Dermis blood vessel endothelial cell (primary cell): ENCODE measurements at regions not wholly inside any gene's neighbourhood (a gene's known extent, or its start where the extent isn't known, plus 50 kb on each side); places are given as distances from the start of the nearest gene placed in this dataset.

ENCODE experiments used
- DNase-seq: peaks from one replicate; pipeline ENCODE4 v3.0.0; 2010

- DNase-seq = no peak
These were observed 88.2 kb upstream of the ABI3BP start for GRCh38 chr3:101081446-101081845.

DNA sequence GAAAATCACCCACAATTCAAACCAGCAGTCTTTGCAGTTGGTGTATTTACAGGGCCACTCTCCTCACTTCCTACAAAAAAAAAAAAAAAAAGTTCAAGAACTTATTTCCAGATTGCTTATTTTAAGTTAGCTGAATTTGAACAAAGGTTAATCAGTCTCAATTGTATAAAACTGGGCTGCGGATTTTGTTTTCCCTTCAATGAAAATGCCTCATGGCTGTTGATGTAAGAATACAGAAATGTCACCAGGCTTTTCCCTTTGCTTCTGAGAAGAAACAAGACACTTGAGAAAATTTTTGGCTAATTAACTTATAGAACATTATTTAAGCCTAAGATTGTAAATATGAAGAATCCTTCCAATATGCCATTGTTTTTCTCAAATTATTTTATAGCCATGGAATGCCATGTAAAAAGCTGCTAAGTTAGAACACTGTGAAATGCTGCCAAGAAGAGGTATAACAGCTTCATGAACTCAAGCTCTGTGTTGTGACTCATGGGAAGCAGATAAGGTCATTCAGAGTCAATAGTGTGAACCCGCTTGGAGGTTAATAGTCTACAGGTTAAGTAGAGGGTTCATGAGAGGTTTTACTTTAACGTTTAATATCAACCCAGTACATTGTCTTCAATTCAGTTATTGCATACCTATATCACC, 84.3 kb upstream of the ABI3BP start:
- DNase-seq = peak; percentile 80

GRCh38 chr3:101074518-101074917, 81.3 kb upstream of the ABI3BP start:
- DNase-seq = peak; percentile 62

GRCh38 chr3:101072300-101072699, 79.1 kb upstream of the ABI3BP start:
- peak; percentile 89 for DNase-seq

DNA sequence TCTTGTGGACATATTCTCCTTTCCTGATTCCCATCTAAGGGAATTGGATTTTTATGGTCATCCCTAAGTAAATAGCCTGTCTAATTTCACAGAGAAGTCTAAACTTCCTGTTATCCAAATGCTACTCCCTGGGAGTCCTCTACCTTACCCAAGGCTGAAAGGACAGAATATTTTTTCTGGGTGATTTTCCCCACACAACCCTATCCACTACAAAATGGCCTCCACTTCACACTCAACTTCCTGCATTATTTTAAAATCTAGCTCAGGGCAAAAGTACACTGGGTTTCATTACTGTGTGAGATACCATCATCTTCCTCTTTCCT, 77.5 kb upstream of the ABI3BP start:
- DNase-seq = no peak

DNA sequence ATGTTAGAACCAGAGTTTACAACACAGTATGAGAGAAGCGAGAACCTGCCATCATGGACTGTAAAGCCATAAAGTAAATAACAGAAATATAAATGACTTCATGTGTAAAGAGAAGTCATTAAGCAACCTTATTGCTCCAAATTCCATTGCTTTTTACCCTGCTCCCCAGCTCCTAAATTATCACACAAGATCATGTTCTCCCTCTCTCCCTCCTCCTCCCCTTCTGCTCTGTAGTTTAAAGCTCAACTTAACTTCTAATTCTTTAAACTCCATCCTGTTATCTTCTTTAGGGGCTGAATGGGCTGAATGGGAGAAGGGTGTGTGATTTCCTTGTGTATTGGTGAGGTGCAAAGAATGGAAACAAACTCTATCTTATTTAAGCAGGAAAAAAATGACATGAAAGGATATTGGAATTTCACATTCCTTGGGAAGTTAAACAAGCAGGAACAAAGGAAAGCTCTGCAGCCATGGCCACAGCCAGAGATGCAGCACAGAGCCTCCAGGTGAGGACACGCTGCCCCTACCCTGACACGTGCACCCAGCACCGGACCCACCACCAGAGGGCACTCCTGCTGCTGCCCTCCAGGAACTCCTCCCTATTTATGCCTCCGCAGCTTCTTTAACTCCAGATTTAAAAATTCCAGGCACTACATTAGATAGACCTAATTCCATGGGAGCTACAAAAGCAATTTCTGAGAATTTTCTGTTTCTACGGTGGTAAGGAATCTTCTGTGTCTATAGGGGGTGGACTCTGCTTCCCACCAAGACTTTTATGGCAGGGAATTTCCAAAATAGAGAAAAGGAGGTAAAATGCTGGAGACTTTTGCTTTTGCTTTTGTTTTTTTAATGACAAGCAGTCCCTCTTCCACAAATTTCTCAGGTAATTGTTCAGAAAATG, 76.9 kb upstream of the ABI3BP start:
- peak; percentile 69 for DNase-seq

GRCh38 chr3:101068876-101069606, 75.8 kb upstream of the ABI3BP start:
- DNase-seq = no peak

GRCh38 chr3:101066711-101067129, 73.5 kb upstream of the ABI3BP start:
- DNase-seq = peak; percentile 30

DNA sequence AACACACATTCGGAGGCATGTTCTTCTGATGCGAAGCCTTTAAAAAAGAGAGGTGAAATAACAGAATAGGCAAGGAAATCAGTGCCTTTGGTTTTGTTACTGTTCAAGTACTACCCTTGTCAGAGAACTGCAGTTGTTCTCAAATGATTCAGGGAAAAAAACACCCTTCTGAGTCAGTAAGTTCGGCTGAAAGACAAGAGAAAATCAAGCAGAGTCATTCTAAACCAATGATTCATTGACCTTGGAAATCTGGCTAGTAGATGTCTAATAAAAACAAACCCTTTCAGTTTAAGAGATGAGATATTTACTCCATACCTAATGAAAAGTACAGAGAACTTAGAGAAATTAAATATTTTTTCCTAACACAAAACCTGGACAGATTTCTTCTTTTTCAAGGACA, 72.7 kb upstream of the ABI3BP start:
- DNase-seq = peak; percentile 84

DNA sequence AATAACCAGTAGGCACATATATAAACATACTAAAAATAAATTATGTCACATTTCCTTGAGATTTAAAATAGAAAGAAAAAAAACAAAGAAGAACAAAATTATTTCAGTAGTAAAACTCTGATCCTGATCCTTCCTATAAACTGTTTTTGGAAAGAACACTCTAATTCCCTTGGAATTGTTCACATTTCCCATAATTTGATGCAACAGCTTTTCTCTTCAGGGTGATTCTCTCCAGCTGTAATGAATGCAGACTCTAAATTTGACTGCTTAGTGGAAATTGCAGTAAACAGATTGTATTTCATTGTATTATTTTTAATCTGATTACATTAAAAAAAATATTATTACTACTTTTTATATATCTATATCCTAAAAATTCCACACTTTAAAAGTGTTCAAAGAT, 70.2 kb upstream of the ABI3BP start:
- DNase-seq = no peak

- DNase-seq = no peak
These were observed 68.1 kb upstream of the ABI3BP start for GRCh38 chr3:101061312-101061711.

- DNase-seq = no peak
These were observed 57.6 kb upstream of the ABI3BP start for GRCh38 chr3:101050866-101051265.

- no peak for DNase-seq
These were observed 56.8 kb upstream of the ABI3BP start for GRCh38 chr3:101050046-101050445.

DNA sequence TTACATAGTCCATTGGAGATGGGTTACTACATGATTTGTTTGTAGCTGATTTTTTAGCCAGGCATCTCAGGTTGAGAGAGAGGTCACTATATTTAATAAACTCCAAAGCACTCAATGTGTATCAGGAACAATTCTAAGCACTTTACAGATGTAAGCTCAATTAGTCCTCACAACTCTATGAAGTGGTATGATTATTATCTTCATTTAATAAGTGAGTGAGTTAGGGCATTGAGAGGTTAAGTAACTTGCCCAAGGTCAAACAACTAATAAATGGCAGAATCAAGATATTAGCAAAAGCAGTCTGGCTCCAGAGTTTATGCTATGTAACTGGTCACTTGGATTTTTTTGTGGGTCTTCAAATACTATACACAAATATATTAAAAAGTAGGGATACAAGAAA, 56.3 kb upstream of the ABI3BP start:
- DNase-seq = no peak

DNA sequence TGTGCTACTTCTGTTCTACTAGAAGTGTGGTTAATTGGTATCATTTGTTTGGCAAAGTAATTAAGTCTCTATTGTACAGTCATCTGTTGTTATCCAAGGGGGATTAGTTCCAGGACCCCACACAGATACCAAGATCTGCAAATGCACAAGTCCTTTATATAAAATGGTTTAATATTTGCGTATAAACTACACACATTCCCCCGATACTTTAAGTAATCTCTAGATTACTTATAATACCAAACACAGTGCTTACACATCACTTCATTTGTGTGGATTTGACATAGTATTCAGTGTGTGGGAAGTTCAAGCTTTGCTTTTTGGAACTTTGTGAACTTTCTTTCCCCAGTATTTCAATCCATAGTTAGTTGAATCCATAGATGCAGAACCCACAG, 50.5 kb upstream of the ABI3BP start:
- no peak for DNase-seq

DNA sequence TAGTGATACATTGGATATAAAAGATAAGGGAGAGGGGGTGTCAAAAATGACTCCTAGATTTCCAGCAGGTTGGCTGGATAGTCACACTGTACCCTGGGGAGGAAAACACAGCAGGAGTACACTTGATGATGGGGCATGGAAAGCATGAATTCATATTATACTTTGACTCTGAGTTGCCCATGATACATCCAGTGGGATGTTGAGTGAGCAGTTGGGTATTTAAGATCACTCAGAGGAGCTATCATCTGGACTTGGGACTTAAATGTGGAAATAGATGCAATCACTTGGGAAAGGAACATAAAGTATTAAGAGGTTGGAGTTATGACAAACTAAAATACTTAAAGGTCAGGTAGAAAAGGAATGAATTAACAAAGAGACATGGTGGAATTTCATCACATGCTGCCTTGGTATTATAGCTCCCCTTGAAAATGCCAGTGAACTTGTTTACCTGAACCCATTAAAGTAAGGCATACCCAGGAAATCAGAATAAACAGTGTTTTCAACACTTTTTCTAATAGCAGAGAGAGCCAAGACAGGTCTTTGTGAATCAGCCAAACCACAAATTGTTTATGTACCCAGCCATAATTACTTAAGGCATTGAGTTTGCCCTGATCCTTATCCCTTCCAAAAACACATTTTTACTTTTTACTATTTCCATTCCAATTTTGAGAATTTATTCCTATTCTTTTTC, 49.9 kb upstream of the ABI3BP start:
- no peak for DNase-seq
